Breast epithelium (tissue), 4 donors: ENCODE measurements at regions not wholly inside any gene's neighbourhood (a gene's known extent, or its start where the extent isn't known, plus 50 kb on each side); places are given as distances from the start of the nearest gene placed in this dataset.

Experiments used
- DNase-seq, 2 donors: peaks; one replicate each; pipeline ENCODE4 v3.0.0-alpha.2; 2019; ENCODE audit warnings: low spot score in 2 of 2
- H3K27ac ChIP-seq, 2 donors: fragments of 200-600 bp; sonication (generic) in 1 of 2; one replicate each; pipeline ENCODE4 v1.5.1; 2016 to 2019; ENCODE audit warnings: mild to moderate bottlenecking in 1 of 2
- H3K27me3 ChIP-seq, 2 donors: fragments of 200-600 bp; sonication (generic) in 1 of 2; one replicate each; pipeline versions ENCODE4 v1.5.1 to v1.6.0; 2017 to 2019; ENCODE audit warnings: control low read depth in 1 of 2, mild to moderate bottlenecking in 1 of 2
- H3K36me3 ChIP-seq: fragments of 200-600 bp; one replicate; pipeline ENCODE4 v1.5.1; 2019
- H3K4me1 ChIP-seq, 2 donors: fragments of 200-600 bp; sonication (generic); one replicate each; pipeline ENCODE4 v1.5.1; 2016 to 2019; ENCODE audit warnings: control low read depth in 1 of 2
- H3K4me3 ChIP-seq, 3 donors: fragments of 200-600 bp; sonication (generic); 1 replicate in 2 of 3; 2 replicates in 1 of 3; pipeline ENCODE4 v1.5.1; 2016 to 2019; ENCODE audit warnings: mild to moderate bottlenecking in 3 of 3, moderate library complexity in 2 of 3
- H3K9me3 ChIP-seq, 2 donors: fragments of 200-600 bp; sonication (generic) in 1 of 2; one replicate each; pipeline ENCODE4 v1.5.1; 2016 to 2019; ENCODE audit warnings: control low read depth in 1 of 2
- POLR2A ChIP-seq: fragments of 450-650 bp; IDR thresholded peaks from one replicate; pipeline ENCODE4 v1.6.1; 2016; ENCODE audit warnings: antibody characterized with exemption, mild to moderate bottlenecking, moderate library complexity
- POLR2AphosphoS5 ChIP-seq, 3 donors: sonication (generic); formaldehyde crosslinking; IDR thresholded peaks; one replicate each; pipeline ENCODE4 v1.6.1; 2017; ENCODE audit warnings: antibody characterized with exemption in 3 of 3
- intact Hi-C: fragments of 100-400 bp; cut with DNase I; formaldehyde crosslinking; loops from one replicate; pipeline ENCODE4 v1.15.1; 2023; ENCODE audit warnings: low total_unique reads
- TF ChIP-seq, protein P1 (sequence below), 3 donors: fragments of 450-650 bp; IDR thresholded peaks; one replicate each; pipeline ENCODE4 v1.5.1; 2016 to 2017; ENCODE audit warnings: antibody characterized with exemption in 3 of 3, mild to moderate bottlenecking in 3 of 3, moderate library complexity in 3 of 3

DNA sequence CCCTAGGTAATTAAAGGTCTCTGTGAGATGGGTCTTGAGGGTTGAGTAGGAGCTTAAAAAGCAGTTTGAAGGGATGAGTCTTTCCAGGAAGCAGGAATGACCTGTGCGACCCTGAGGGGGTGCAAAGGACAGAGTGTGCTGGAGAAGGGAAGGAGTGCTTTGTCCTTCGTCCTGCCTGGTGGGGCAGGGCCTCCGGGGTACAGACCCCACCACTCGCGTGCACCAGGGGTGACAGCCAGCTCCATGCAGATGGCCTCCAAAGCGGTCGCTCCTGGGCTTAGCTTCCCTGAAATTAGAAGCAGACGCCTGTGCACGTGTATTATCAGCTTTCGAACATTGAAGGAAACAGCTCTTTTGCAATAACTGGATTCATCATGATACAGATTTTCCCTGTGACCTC is 959.8 kb downstream of the BRD1 start:
- intact Hi-C loops = no loop called here
- no peaks in the 10 kb centered on the region for H3K36me3 ChIP-seq
- no peaks in the 10 kb centered on the region for H3K4me1 ChIP-seq
- no peaks in the 10 kb centered on the region for H3K9me3 ChIP-seq
- TF ChIP-seq, protein P1, sequence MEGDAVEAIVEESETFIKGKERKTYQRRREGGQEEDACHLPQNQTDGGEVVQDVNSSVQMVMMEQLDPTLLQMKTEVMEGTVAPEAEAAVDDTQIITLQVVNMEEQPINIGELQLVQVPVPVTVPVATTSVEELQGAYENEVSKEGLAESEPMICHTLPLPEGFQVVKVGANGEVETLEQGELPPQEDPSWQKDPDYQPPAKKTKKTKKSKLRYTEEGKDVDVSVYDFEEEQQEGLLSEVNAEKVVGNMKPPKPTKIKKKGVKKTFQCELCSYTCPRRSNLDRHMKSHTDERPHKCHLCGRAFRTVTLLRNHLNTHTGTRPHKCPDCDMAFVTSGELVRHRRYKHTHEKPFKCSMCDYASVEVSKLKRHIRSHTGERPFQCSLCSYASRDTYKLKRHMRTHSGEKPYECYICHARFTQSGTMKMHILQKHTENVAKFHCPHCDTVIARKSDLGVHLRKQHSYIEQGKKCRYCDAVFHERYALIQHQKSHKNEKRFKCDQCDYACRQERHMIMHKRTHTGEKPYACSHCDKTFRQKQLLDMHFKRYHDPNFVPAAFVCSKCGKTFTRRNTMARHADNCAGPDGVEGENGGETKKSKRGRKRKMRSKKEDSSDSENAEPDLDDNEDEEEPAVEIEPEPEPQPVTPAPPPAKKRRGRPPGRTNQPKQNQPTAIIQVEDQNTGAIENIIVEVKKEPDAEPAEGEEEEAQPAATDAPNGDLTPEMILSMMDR (IDR thresholded peaks at IDR 0.05) = no peak
- no peak for TF ChIP-seq POLR2A
- no peak for TF ChIP-seq POLR2AphosphoS5 (IDR thresholded peaks at IDR 0.05)
- no peak overlapping the region for H3K27ac ChIP-seq
- H3K4me3 ChIP-seq = no peak overlapping the region
- H3K27me3 ChIP-seq = peaks cover 0 to 32% of the 10 kb centered on the region in 2 donors
- DNase-seq = no peak

DNA sequence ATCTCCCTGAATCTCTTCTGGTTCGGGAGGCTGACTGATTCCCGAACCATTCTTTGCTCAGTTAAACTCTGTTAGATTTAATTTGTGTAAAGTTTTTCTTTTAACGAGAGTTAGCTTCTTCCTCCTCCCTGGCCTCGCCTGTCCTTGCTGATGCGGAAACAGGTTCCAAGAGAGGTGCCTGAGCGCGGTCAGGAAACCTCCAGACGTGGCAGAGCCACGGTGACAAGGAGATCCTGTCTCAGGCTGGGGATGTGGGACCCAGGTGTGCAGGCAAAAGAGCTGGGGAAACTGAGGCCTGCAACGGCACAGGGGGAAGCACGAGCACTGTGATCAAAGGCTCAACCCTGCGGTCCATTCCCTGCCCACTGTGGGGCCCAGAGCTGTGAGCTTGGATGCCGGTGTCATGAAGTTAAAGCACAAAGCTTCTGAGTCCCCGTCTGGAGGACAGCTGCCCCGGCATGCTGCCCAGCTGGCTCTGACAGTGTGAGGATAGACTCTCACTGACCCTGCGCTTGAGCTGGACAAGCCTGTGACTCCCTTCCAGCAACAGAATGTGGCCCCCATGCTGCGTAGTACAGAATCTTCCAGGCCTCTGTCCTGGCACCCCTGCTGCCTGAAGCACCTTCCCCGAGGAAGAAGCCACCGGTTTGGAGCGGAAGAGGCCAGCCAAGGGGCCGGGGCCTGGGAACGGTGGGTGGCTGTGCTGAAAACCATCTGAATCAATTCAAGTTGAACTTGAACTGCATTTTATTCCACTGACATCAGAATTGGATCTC is 960.6 kb downstream of the BRD1 start:
- TF ChIP-seq POLR2A = no peak
- no peak for TF ChIP-seq POLR2AphosphoS5 (IDR thresholded peaks at IDR 0.05)
- TF ChIP-seq, protein P1 (IDR thresholded peaks at IDR 0.05) = no peak
- no peak for DNase-seq
- Histone ChIP-seq H3K9me3 (no peaks in the 10 kb centered on the region), H3K27ac (no peak overlapping the region), H3K4me1 (no peaks in the 10 kb centered on the region), H3K36me3 (no peaks in the 10 kb centered on the region), H3K4me3 (no peak overlapping the region), H3K27me3 (peaks cover 0 to 25% of the 10 kb centered on the region in 2 donors)
- intact Hi-C loops = no loop called here

DNA sequence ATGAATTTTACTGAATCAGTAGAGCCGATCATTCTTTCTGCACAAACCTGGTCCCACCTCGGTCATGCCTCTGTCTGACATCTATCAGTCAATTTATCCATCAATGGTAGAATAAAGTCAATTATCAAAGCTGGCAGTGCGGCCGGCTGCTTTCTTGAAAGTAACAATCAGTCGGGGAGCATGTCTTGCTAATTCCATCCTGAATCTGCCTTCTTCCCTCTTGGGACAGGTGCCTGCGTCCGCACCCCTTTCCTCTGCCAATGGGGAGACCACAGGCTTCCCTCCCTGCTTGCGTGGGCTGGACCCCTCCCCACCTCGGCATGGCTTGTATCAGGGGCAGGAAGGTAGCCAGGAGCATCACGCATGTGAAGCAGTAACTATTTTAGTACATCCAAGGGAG is 962.9 kb downstream of the BRD1 start:
- no peak overlapping the region for H3K4me3 ChIP-seq
- TF ChIP-seq, protein P1 (IDR thresholded peaks at IDR 0.05) = no peak
- TF ChIP-seq POLR2A = no peak
- no peak for TF ChIP-seq POLR2AphosphoS5 (IDR thresholded peaks at IDR 0.05)
- peaks cover 0 to 16% of the 10 kb centered on the region in 2 donors for H3K27me3 ChIP-seq
- no peak overlapping the region for H3K27ac ChIP-seq
- H3K36me3 ChIP-seq = no peaks in the 10 kb centered on the region
- no peaks in the 10 kb centered on the region for H3K9me3 ChIP-seq
- intact Hi-C loops = no loop called here
- no peaks in the 10 kb centered on the region for H3K4me1 ChIP-seq
- DNase-seq = no peak

DNA sequence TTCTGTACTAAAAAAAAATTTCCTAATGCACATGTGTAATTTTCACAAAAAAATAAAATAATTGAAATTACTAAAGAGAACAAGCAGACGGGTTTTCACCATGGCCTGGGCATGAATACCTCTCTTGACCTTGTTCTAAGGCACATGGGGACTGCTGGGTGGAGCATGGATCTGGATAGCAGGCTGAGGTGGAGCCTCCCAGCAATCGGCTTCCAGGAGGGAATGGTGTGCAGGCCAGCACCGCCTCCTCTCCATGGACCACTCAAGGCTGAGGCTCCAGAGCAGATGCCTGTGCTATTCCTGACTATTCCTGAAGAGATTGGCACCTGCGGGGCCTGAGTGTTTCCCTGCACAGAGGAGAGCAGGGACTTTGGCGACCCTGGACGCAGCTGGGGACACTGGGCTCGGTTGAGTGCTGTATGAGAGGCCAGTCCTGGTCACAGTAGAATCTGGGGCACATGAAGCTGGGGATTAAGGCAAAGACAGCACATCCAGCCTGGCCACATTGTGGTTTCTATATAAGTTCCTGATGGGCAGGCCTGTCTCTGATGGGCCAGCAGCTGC is 963.6 kb downstream of the BRD1 start:
- no peak for DNase-seq
- TF ChIP-seq POLR2A = no peak
- TF ChIP-seq, protein P1 (IDR thresholded peaks at IDR 0.05) = no peak
- no peak for TF ChIP-seq POLR2AphosphoS5 (IDR thresholded peaks at IDR 0.05)
- H3K36me3 ChIP-seq = no peaks in the 10 kb centered on the region
- H3K4me1 ChIP-seq = no peaks in the 10 kb centered on the region
- no peak overlapping the region for H3K27ac ChIP-seq
- peaks cover 0 to 20% of the 10 kb centered on the region in 2 donors for H3K27me3 ChIP-seq
- H3K4me3 ChIP-seq = no peak overlapping the region
- intact Hi-C loops = no loop called here
- H3K9me3 ChIP-seq = no peaks in the 10 kb centered on the region

DNA sequence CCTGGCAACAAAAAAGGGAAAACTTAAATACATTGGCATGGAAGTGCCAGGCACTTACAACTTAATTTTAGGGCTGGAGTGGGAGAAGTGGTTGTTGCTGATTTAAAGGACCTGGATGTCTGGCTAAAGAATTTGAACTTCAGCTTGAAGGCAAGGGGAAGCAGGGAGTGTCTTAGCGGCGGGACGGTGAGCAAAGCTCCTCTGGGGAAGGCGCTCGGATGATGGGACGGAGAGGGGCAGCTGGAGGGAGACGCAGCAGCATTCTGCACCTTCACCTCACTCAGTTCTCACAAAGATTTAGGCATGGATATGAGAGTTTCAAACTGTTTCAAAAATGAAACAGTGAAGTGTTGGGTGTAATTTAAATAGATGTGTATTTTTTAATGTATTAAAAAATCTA is 967.1 kb downstream of the BRD1 start:
- intact Hi-C loops = no loop called here
- no peaks in the 10 kb centered on the region for H3K9me3 ChIP-seq
- H3K4me1 ChIP-seq = no peaks in the 10 kb centered on the region
- no peak overlapping the region for H3K27ac ChIP-seq
- DNase-seq = no peak
- H3K27me3 ChIP-seq = peaks cover 0 to 11% of the 10 kb centered on the region in 2 donors
- H3K4me3 ChIP-seq = no peak overlapping the region
- H3K36me3 ChIP-seq = no peaks in the 10 kb centered on the region
- TF ChIP-seq, protein P1 (IDR thresholded peaks at IDR 0.05) = no peak
- TF ChIP-seq POLR2AphosphoS5 (IDR thresholded peaks at IDR 0.05) (no peak), POLR2A (no peak)
